Calu3 (cell line): ENCODE measurements at regions not wholly inside any gene's neighbourhood (a gene's known extent, or its start where the extent isn't known, plus 50 kb on each side); places are given as distances from the start of the nearest gene placed in this dataset.

Experiments
- BruUV-seq: library from RNA; stranded (reverse); fragments of 400-500 nt; replicated peaks from 2 replicates; lab custom pipeline; 2021; lab: Mats Ljungman, UMichigan
- CTCF ChIA-PET: fragments of 300-600 bp; sonication (Branson Sonifier 250); formaldehyde crosslinking; loops from one replicate; lab custom pipeline; 2022; ENCODE audit warnings: antibody characterized with exemption; lab: Charles Lee
- DNase-seq: peaks from one replicate; pipeline ENCODE4 v3.0.0; 2022
- H3K27ac Mint-ChIP-seq: one replicate; pipeline ENCODE4 v1.8.0; 2022; ENCODE audit warnings: mixed read lengths; ENCODE audit not compliant: unreplicated experiment
- H3K27me3 Mint-ChIP-seq: one replicate; pipeline ENCODE4 v1.8.0; 2022; ENCODE audit warnings: mixed read lengths; ENCODE audit not compliant: unreplicated experiment
- H3K36me3 Mint-ChIP-seq: one replicate; pipeline ENCODE4 v1.8.0; 2022; ENCODE audit warnings: mild to moderate bottlenecking, moderate library complexity, mixed read lengths; ENCODE audit not compliant: insufficient read depth, unreplicated experiment
- H3K4me1 Mint-ChIP-seq: one replicate; pipeline ENCODE4 v1.8.0; 2022; ENCODE audit warnings: mild to moderate bottlenecking, low read depth, mixed read lengths; ENCODE audit not compliant: unreplicated experiment
- H3K4me3 Mint-ChIP-seq: one replicate; pipeline ENCODE4 v1.8.0; 2022; ENCODE audit warnings: mild to moderate bottlenecking, low read depth, moderate library complexity, mixed read lengths; ENCODE audit not compliant: unreplicated experiment
- H3K9me3 Mint-ChIP-seq: one replicate; pipeline ENCODE4 v1.8.0; 2022; ENCODE audit warnings: low read depth, mixed read lengths; ENCODE audit not compliant: unreplicated experiment
- intact Hi-C: fragments of 100-400 bp; cut with micrococcal nuclease; formaldehyde crosslinking; loops from one replicate; pipeline ENCODE4 v1.10.0; 2022; ENCODE audit not compliant: unreplicated experiment
- TF ChIP-seq, protein P1 (sequence below): fragments of 200-600 bp; IDR thresholded peaks from one replicate; pipeline ENCODE4 v1.8.0; 2022; ENCODE audit warnings: antibody characterized with exemption; ENCODE audit not compliant: unreplicated experiment

DNA sequence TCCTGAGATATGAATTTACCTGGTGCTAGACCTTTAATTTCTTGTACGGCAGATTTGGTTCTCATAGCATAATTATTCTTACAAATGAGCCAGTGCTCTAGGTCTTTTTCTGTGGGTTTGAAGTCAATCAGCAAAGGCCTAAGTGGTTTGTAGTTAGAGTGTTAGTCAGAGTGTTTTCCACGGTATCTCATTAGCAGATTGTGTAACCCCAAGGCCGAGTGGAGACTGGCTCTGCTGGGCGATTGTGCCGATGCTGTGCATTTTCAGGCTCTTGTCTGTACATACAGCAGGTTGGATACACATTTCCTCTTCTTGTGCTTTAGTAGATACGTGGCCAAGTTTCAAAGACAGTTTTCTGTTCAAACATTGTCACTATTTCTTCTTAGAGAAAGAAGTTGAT is 78.6 kb upstream of the CA10 start:
- Mint-ChIP-seq H3K36me3 (no peaks in the 10 kb centered on the region), H3K4me3 (no peak overlapping the region), H3K27me3 (no peaks in the 10 kb centered on the region), H3K27ac (no peak overlapping the region), H3K9me3 (no peaks in the 10 kb centered on the region), H3K4me1 (no peaks in the 10 kb centered on the region)
- TF ChIP-seq, protein P1, sequence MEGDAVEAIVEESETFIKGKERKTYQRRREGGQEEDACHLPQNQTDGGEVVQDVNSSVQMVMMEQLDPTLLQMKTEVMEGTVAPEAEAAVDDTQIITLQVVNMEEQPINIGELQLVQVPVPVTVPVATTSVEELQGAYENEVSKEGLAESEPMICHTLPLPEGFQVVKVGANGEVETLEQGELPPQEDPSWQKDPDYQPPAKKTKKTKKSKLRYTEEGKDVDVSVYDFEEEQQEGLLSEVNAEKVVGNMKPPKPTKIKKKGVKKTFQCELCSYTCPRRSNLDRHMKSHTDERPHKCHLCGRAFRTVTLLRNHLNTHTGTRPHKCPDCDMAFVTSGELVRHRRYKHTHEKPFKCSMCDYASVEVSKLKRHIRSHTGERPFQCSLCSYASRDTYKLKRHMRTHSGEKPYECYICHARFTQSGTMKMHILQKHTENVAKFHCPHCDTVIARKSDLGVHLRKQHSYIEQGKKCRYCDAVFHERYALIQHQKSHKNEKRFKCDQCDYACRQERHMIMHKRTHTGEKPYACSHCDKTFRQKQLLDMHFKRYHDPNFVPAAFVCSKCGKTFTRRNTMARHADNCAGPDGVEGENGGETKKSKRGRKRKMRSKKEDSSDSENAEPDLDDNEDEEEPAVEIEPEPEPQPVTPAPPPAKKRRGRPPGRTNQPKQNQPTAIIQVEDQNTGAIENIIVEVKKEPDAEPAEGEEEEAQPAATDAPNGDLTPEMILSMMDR: no peak
- CTCF ChIA-PET: interaction anchor here (0.6 kb wide), 1 partner anchor 796 kb away, joined by 4 read pairs; no protein-coding TSS in a partner anchor
- no TSS peak for BruUV-seq
- intact Hi-C loops: no loop called here
- DNase-seq: no peak

DNA sequence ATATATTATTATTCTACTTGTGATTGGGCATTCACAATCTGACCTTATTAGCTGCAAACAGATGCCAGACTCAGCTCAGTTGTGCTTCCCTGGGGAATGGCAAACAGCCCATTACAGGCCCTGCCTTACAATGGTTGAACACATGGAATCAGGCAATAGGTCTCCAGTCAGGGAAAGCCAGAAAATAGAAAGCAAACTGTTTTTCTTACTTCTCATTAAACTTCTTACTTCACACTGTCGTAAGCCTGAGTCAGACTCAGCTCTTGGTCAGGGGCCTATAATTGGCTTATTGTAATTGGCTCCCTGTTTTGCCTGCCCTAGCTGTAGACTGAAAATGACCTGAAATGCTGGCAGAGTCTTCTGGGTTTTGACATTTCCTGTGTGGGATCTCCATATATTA is 77.0 kb upstream of the CA10 start:
- no TSS peak for BruUV-seq
- TF ChIP-seq, protein P1: no peak
- intact Hi-C loops: no loop called here
- Mint-ChIP-seq H3K4me3 (no peak overlapping the region), H3K4me1 (no peaks in the 10 kb centered on the region), H3K9me3 (no peaks in the 10 kb centered on the region), H3K36me3 (no peaks in the 10 kb centered on the region), H3K27ac (no peak overlapping the region), H3K27me3 (no peaks in the 10 kb centered on the region)
- DNase-seq: no peak
- CTCF ChIA-PET: no interaction called here

DNA sequence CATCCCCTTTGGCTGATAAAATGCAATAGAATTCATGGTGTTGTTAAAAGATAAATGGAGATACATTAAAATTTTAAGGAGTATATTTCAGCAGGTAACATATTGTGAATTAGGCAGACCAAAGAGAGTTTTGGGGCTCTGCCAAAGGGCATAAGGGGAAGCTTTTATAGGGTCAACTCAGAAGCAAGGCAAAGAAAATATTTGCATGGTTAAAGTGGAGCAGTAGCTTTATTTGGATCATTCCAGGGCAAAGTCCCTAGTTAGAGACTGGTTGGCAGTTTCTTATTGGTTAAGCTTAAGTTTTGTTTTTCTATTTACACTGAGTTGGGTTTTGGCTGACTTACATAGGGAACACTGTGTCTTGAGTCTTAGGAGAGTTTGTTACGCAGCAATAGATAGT is 75.1 kb upstream of the CA10 start:
- CTCF ChIA-PET: no interaction called here
- BruUV-seq: no TSS peak
- no peak overlapping the region for H3K27ac Mint-ChIP-seq
- H3K9me3 Mint-ChIP-seq: no peaks in the 10 kb centered on the region
- intact Hi-C loops: no loop called here
- no peaks in the 10 kb centered on the region for H3K27me3 Mint-ChIP-seq
- H3K36me3 Mint-ChIP-seq: no peaks in the 10 kb centered on the region
- DNase-seq: no peak
- TF ChIP-seq, protein P1: no peak
- no peaks in the 10 kb centered on the region for H3K4me1 Mint-ChIP-seq
- H3K4me3 Mint-ChIP-seq: no peak overlapping the region

DNA sequence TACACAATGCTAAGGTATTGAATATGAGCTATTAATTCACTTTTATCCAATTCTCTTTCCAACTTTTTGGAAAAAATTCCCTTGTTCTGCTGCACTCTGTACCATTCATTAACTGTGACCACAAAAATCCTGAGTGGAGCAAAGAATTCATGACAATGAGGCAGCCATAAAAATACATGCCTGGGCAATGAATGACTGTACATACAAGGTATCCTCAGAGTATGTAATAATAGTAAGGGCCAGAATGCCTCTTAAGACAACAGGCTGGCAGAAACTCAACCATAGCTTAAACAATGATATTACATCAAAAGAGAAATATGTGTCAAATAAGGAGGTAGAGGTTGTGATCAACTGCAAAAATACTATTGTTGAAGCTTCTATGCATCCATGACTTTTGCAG is 74.7 kb upstream of the CA10 start:
- intact Hi-C loops: no loop called here
- Mint-ChIP-seq H3K9me3 (no peaks in the 10 kb centered on the region), H3K27me3 (no peaks in the 10 kb centered on the region), H3K4me1 (no peaks in the 10 kb centered on the region), H3K36me3 (no peaks in the 10 kb centered on the region), H3K27ac (no peak overlapping the region), H3K4me3 (no peak overlapping the region)
- no TSS peak for BruUV-seq
- no peak for DNase-seq
- CTCF ChIA-PET: no interaction called here
- TF ChIP-seq, protein P1: no peak
